HepG2 (cell line): ENCODE measurements at regions not wholly inside any gene's neighbourhood (a gene's known extent, or its start where the extent isn't known, plus 50 kb on each side); places are given as distances from the start of the nearest gene placed in this dataset.

Source experiments
- CBX5 ChIP-seq: sonication (generic); formaldehyde crosslinking; IDR thresholded peaks from 2 replicates; pipeline ENCODE4 v1.4.0; 2020; ENCODE audit warnings: missing genetic modification reagents, borderline replicate concordance
- GABPB1 ChIP-seq: IDR thresholded peaks from 2 replicates; pipeline ENCODE4 v1.6.1; 2016; ENCODE audit warnings: mild to moderate bottlenecking, missing genetic modification reagents, moderate library complexity, missing compliant biosample characterization
- JUND ChIP-seq: sonication (generic); formaldehyde crosslinking; IDR thresholded peaks from 2 replicates; pipeline ENCODE4 v1.8.0; 2022; ENCODE audit warnings: mild to moderate bottlenecking, missing genetic modification reagents
- POLR2A ChIP-seq, 2 experiments: IDR thresholded peaks; 2 replicates each; pipeline ENCODE4 v1.6.1; 2011; ENCODE audit warnings: low read depth in 2 of 2, low read length in 2 of 2, mild to moderate bottlenecking in 1 of 2, moderate library complexity in 1 of 2; ENCODE audit not compliant: insufficient read depth in 1 of 2
- REST ChIP-seq, 2 experiments: IDR thresholded peaks; 2 replicates each; pipeline ENCODE4 v1.6.1; 2011 to 2012; ENCODE audit warnings: low read length in 2 of 2, borderline replicate concordance in 1 of 2, low read depth in 1 of 2, mild to moderate bottlenecking in 1 of 2, moderate library complexity in 1 of 2
- TBP ChIP-seq: sonication (generic); formaldehyde crosslinking; IDR thresholded peaks from 2 replicates; pipeline ENCODE4 v1.5.0; 2020; ENCODE audit warnings: missing genetic modification reagents
- ZFX ChIP-seq: sonication (generic); formaldehyde crosslinking; IDR thresholded peaks from 2 replicates; pipeline ENCODE4 v1.4.0; 2020; ENCODE audit warnings: mild to moderate bottlenecking, low read depth, missing genetic modification reagents, moderate library complexity

DNA sequence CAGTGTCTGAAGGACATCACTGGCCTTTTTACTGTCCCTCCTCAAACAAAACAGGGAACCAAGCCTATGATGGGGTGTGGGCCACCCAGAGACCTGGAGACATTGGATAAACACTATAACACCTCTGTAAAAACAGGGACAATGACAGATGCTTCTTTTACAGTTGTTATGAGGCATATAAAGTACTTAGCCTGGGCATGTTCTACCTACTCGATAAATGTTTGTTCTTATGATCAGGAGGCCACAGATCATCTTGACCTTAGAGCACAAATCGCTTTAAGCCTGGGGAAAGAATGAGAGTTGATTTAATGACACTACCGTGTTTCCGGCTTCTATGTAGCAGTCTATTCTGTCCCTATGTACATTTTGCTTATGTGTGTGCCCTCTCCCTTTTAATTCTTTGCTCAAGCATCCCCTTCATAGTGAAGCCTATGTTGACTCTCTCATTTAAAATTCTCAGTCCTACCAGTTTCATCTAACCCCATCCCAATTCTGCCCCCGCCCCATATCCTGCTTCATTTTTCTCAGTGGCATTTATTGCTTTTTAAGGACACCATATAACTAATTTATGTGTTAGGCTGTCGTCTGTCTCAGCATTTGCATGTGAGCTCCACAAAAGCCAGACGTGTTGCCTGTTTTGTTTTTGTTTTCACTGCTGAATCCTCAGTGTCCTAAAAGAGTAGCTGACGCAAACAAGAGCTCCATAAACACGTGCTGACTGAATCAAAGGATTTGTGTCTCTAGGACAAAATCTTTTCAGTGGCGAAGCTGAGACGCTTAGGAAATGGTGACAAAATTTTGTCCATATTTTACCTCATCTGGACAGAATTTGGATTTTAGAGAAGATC, 182.3 kb upstream of the ST6GAL2 start:
- no peak for TF ChIP-seq GABPB1 (CRISPR knock-in tag)
- TF ChIP-seq POLR2A (IDR thresholded peaks at IDR 0.05; ENCODE audit: insufficient read depth in 1 of 2, low read depth in 2 of 2, low read length in 2 of 2): no peak
- no peak for TF ChIP-seq ZFX (CRISPR knock-in tag)
- TF ChIP-seq TBP (CRISPR knock-in tag): no peak
- no peak for TF ChIP-seq CBX5 (CRISPR knock-in tag)
- TF ChIP-seq JUND (CRISPR knock-in tag): no peak
- no peak for TF ChIP-seq REST (IDR thresholded peaks at IDR 0.05; ENCODE audit: borderline replicate concordance in 1 of 2, low read depth in 1 of 2, low read length in 2 of 2)
